H9 (cell line): ENCODE measurements at regions not wholly inside any gene's neighbourhood (a gene's known extent, or its start where the extent isn't known, plus 50 kb on each side); places are given as distances from the start of the nearest gene placed in this dataset.
A peak's percentile ranks its signal among the peaks of the same experiment; 100 is the strongest.

Source experiments
- DNase-seq: peaks from one replicate; pipeline ENCODE4 v3.0.0-alpha.2; 2017
- H2AFZ ChIP-seq: one replicate; pipeline ENCODE4 v1.6.1; 2013; ENCODE audit warnings: mild to moderate bottlenecking, low read length, control low read depth, moderate library complexity
- H2AK5ac ChIP-seq: 2 replicates; pipeline ENCODE4 v1.6.1; 2013; ENCODE audit warnings: low read length, control low read depth, mixed read lengths; ENCODE audit not compliant: insufficient read length
- H2BK120ac ChIP-seq: one replicate; pipeline ENCODE4 v1.6.1; 2013; ENCODE audit warnings: low read depth, mild to moderate bottlenecking, low read length, control low read depth, inconsistent platforms; ENCODE audit not compliant: poor library complexity, severe bottlenecking
- H2BK12ac ChIP-seq: 2 replicates; pipeline ENCODE4 v1.6.1; 2013; ENCODE audit warnings: low read length, control low read depth, mixed read lengths, low read depth; ENCODE audit not compliant: insufficient read length
- H2BK15ac ChIP-seq: 2 replicates; pipeline ENCODE4 v1.6.1; 2013; ENCODE audit warnings: low read depth, low read length, control low read depth
- H2BK20ac ChIP-seq: one replicate; pipeline ENCODE4 v1.6.1; 2013; ENCODE audit warnings: low read depth, mild to moderate bottlenecking, low read length, control low read depth, inconsistent platforms; ENCODE audit not compliant: poor library complexity, severe bottlenecking
- H2BK5ac ChIP-seq: 2 replicates; pipeline ENCODE4 v1.6.1; 2013; ENCODE audit warnings: low read length, control low read depth, mixed read lengths; ENCODE audit not compliant: insufficient read length
- H3K14ac ChIP-seq: 2 replicates; pipeline ENCODE4 v1.6.1; 2013; ENCODE audit warnings: low read length, control low read depth; ENCODE audit not compliant: insufficient read depth
- H3K18ac ChIP-seq: 2 replicates; pipeline ENCODE4 v1.6.1; 2013; ENCODE audit warnings: low read depth, mild to moderate bottlenecking, mixed read lengths, low read length, control low read depth; ENCODE audit not compliant: insufficient read length
- H3K23ac ChIP-seq: 2 replicates; pipeline ENCODE4 v1.6.1; 2013; ENCODE audit warnings: low read length, control low read depth, mixed read lengths, low read depth; ENCODE audit not compliant: insufficient read length
- H3K23me2 ChIP-seq: 2 replicates; pipeline ENCODE4 v1.6.1; 2013; ENCODE audit warnings: low read depth, mild to moderate bottlenecking, mixed read lengths, low read length, control low read depth; ENCODE audit not compliant: insufficient read length, poor library complexity, severe bottlenecking
- H3K27ac ChIP-seq: 2 replicates; pipeline ENCODE4 v1.5.1; 2013; ENCODE audit warnings: low read length, control low read depth, mixed read lengths, low read depth; ENCODE audit not compliant: insufficient read length
- H3K27me3 ChIP-seq: 2 replicates; pipeline ENCODE4 v1.6.1; 2013; ENCODE audit warnings: low read length, control low read depth, inconsistent platforms; ENCODE audit not compliant: insufficient read depth
- H3K4ac ChIP-seq: 2 replicates; pipeline ENCODE4 v1.6.1; 2013; ENCODE audit warnings: low read depth, mild to moderate bottlenecking, control low read depth, inconsistent platforms, low read length, moderate library complexity
- H3K4me1 ChIP-seq: 2 replicates; pipeline ENCODE4 v1.6.1; 2013; ENCODE audit warnings: low read length, control low read depth, inconsistent platforms; ENCODE audit not compliant: insufficient read depth
- H3K4me2 ChIP-seq: 2 replicates; pipeline ENCODE4 v1.6.1; 2013; ENCODE audit warnings: low read length, control low read depth, mixed read lengths; ENCODE audit not compliant: insufficient read length, insufficient read depth
- H3K56ac ChIP-seq: 2 replicates; pipeline ENCODE4 v1.6.1; 2013; ENCODE audit warnings: low read depth, mild to moderate bottlenecking, mixed read lengths, low read length, control low read depth; ENCODE audit not compliant: insufficient read length
- H3K79me1 ChIP-seq: 2 replicates; pipeline ENCODE4 v1.6.1; 2013; ENCODE audit warnings: low read depth, mild to moderate bottlenecking, moderate library complexity, low read length, control low read depth, inconsistent platforms; ENCODE audit not compliant: insufficient read depth, poor library complexity, severe bottlenecking
- H3K79me2 ChIP-seq: 2 replicates; pipeline ENCODE4 v1.6.1; 2013; ENCODE audit warnings: low read length, control low read depth, inconsistent platforms; ENCODE audit not compliant: insufficient read depth
- H3K9ac ChIP-seq: 2 replicates; pipeline ENCODE4 v1.6.1; 2013; ENCODE audit warnings: low read length, control low read depth, mixed read lengths; ENCODE audit not compliant: insufficient read length; ENCODE audit errors: extremely low read depth
- H3K9me3 ChIP-seq: one replicate; pipeline ENCODE4 v1.6.1; 2013; ENCODE audit warnings: low read depth, low read length, inconsistent platforms; ENCODE audit not compliant: control insufficient read depth
- H3T11ph ChIP-seq: one replicate; pipeline ENCODE4 v1.6.1; 2013; ENCODE audit warnings: mild to moderate bottlenecking, low read length, control low read depth, inconsistent platforms
- H4K20me1 ChIP-seq: one replicate; pipeline ENCODE4 v1.6.1; 2013; ENCODE audit not compliant: control insufficient read depth, insufficient read length, insufficient read depth
- H4K5ac ChIP-seq: 2 replicates; pipeline ENCODE4 v1.6.1; 2013; ENCODE audit warnings: low read depth, mild to moderate bottlenecking, mixed read lengths, low read length, control low read depth; ENCODE audit not compliant: insufficient read length
- H4K8ac ChIP-seq: replicated peaks from 2 replicates; pipeline ENCODE4 v1.6.1; 2013; ENCODE audit warnings: low read length, control low read depth, mixed read lengths, low read depth; ENCODE audit not compliant: insufficient read length
- H4K91ac ChIP-seq: 2 replicates; pipeline ENCODE4 v1.6.1; 2013; ENCODE audit warnings: low read depth, mild to moderate bottlenecking, moderate library complexity, mixed read lengths, low read length, control low read depth; ENCODE audit not compliant: insufficient read length
- H3K27ac Mint-ChIP-seq, 3 experiments: 2 replicates in 2 of 3; 3 replicates in 1 of 3; pipeline ENCODE4 v1.8.0; 2020 to 2021; ENCODE audit warnings: mixed read lengths in 3 of 3, mild to moderate bottlenecking in 1 of 3, moderate library complexity in 1 of 3
- H3K27me3 Mint-ChIP-seq: 2 replicates; pipeline ENCODE4 v1.8.0; 2021; ENCODE audit warnings: low read depth, mild to moderate bottlenecking, moderate library complexity, mixed read lengths
- H3K36me3 Mint-ChIP-seq, 3 experiments: 2 replicates in 2 of 3; 3 replicates in 1 of 3; pipeline ENCODE4 v1.8.0; 2020 to 2021; ENCODE audit warnings: low read depth in 3 of 3, mixed read lengths in 3 of 3; ENCODE audit not compliant: insufficient read depth in 1 of 3
- H3K4me1 Mint-ChIP-seq, 2 experiments: 2 replicates each; pipeline ENCODE4 v1.8.0; 2020; ENCODE audit warnings: mixed read lengths in 2 of 2
- H3K4me3 Mint-ChIP-seq, 2 experiments: 2 replicates in 1 of 2; 3 replicates in 1 of 2; pipeline ENCODE4 v1.8.0; 2020 to 2021; ENCODE audit warnings: mild to moderate bottlenecking in 2 of 2, mixed read lengths in 2 of 2, moderate library complexity in 1 of 2
- H3K9me3 Mint-ChIP-seq, 2 experiments: 2 replicates in 1 of 2; 3 replicates in 1 of 2; pipeline ENCODE4 v1.8.0; 2020; ENCODE audit warnings: mild to moderate bottlenecking in 2 of 2, mixed read lengths in 2 of 2, moderate library complexity in 1 of 2
- CTCF ChIP-seq: fragments of 200-600 bp; sonication (generic); conservative IDR thresholded peaks from 3 replicates; pipeline ENCODE4 v1.8.0; 2021; ENCODE audit warnings: antibody characterized with exemption, mild to moderate bottlenecking
- WGBS: extraction: QIAGEN DNeasy Blood & Tissue Kit; methylation state at CpG from one replicate; pipeline ENCODE4 v1.1.7; 2013; ENCODE audit warnings: missing lambda C conversion rate, low lambda C conversion rate, mixed read lengths; ENCODE audit not compliant: insufficient read length; ENCODE audit errors: extremely low coverage; 5-methylcytosine and 5-hydroxymethylcytosine counted together

GRCh38 chr9:26437056-26437711 lies 455.4 kb downstream of the CAAP1 start:
- no peak overlapping the region for H3K14ac ChIP-seq
- H3K9ac ChIP-seq: no peak overlapping the region
- no peak overlapping the region for H3T11ph ChIP-seq
- H2AFZ ChIP-seq: no peak overlapping the region
- no peak overlapping the region for H3K23ac ChIP-seq
- H3K18ac ChIP-seq: no peak overlapping the region
- no peak overlapping the region for H4K8ac ChIP-seq
- H4K20me1 ChIP-seq: no peaks in the 10 kb centered on the region
- no peak overlapping the region for H3K4ac ChIP-seq
- H3K36me3 Mint-ChIP-seq: no peaks in the 10 kb centered on the region
- no peak overlapping the region for H4K5ac ChIP-seq
- H3K4me1 Mint-ChIP-seq: peaks cover 7 to 12% of the 10 kb centered on the region in 2 experiments
- no peaks in the 10 kb centered on the region for H3K79me1 ChIP-seq
- peak; percentile 33 for DNase-seq
- no peak overlapping the region for H2BK20ac ChIP-seq
- H3K23me2 ChIP-seq: no peaks in the 10 kb centered on the region
- H3K4me2 ChIP-seq: no peak overlapping the region
- H4K91ac ChIP-seq: no peak overlapping the region
- no peaks in the 10 kb centered on the region for H3K27me3 Mint-ChIP-seq
- H3K79me2 ChIP-seq: no peaks in the 10 kb centered on the region
- no peaks in the 10 kb centered on the region for H3K4me1 ChIP-seq
- no peak overlapping the region for H2BK5ac ChIP-seq
- no peak overlapping the region for H3K56ac ChIP-seq
- H3K4me3 Mint-ChIP-seq: no peak overlapping the region
- no peaks in the 10 kb centered on the region for H3K9me3 Mint-ChIP-seq
- H2BK120ac ChIP-seq: no peak overlapping the region
- no peak overlapping the region for H3K27ac ChIP-seq
- no peaks in the 10 kb centered on the region for H3K27me3 ChIP-seq
- H2BK15ac ChIP-seq: no peak overlapping the region
- TF ChIP-seq CTCF: no peak
- no peak overlapping the region for H2BK12ac ChIP-seq
- WGBS: no CpG with 5 or more reads among the region's 1 CpG
- H3K9me3 ChIP-seq: no peaks in the 10 kb centered on the region
- peak overlapping the region in 1 of 3 experiments; percentile 59; a peak in 2 of 7 replicates for H3K27ac Mint-ChIP-seq
- H2AK5ac ChIP-seq: no peak overlapping the region
